Pancreas (tissue), 10 donors: ENCODE measurements at regions not wholly inside any gene's neighbourhood (a gene's known extent, or its start where the extent isn't known, plus 50 kb on each side); places are given as distances from the start of the nearest gene placed in this dataset.

Source experiments
- ATAC-seq, 4 donors: fragments of 200-7000 bp; cut with Tn5 transposase; one replicate each; pipeline versions ENCODE4 v1.8.0 to v1.9.1; 2020; ENCODE audit warnings: mild to moderate bottlenecking in 4 of 4, moderate library complexity in 4 of 4
- DNase-seq, 6 donors: peaks; one replicate each; pipeline ENCODE4 v3.0.0-alpha.2; 2020
- FAIRE-seq: peaks from 2 replicates; lab custom pipeline; 2012; peaks lifted over from hg19 to GRCh38; lab: Jason Lieb, UNC
- H3K27ac ChIP-seq, 4 donors: fragments of 200-600 bp; sonication (generic); 1 replicate in 3 of 4; 2 replicates in 1 of 4; pipeline versions ENCODE4 v1.5.0 to v1.8.0; 2020
- H3K27me3 ChIP-seq, 4 donors: fragments of 200-600 bp; one replicate each; pipeline ENCODE4 v1.8.0; 2021
- H3K36me3 ChIP-seq, 3 donors: fragments of 200-600 bp; sonication (generic) in 1 of 3; one replicate each; pipeline versions ENCODE4 v1.5.0 to v1.8.0; 2020 to 2021
- H3K4me1 ChIP-seq, 3 donors: fragments of 200-600 bp; one replicate each; pipeline ENCODE4 v1.8.0; 2021
- H3K4me3 ChIP-seq, 4 donors: fragments of 200-600 bp; sonication (generic) in 2 of 4; one replicate each; pipeline versions ENCODE4 v1.5.0 to v1.8.0; 2020 to 2021
- H3K9me3 ChIP-seq, 4 donors: fragments of 200-600 bp; one replicate each; pipeline ENCODE4 v1.8.0; 2021
- CTCF ChIP-seq, 4 donors: fragments of 200-600 bp; sonication (generic) in 3 of 4; IDR thresholded peaks; one replicate each; pipeline versions ENCODE4 v1.5.0 to v1.8.0; 2021; ENCODE audit warnings: antibody characterized with exemption in 4 of 4
- WGBS, 2 donors: extraction: QIAGEN DNeasy Blood & Tissue Kit; methylation state at CpG; one replicate each; pipeline ENCODE4 v1.1.7; 2013; 5-methylcytosine and 5-hydroxymethylcytosine counted together
- intact Hi-C, 3 donors: fragments of 100-400 bp; cut with DNase I; formaldehyde crosslinking; loops; one replicate each; pipeline versions ENCODE4 v1.11.1 to v1.14.2; 2022
- microRNA-seq, 2 donors: library from miRNA; unstranded; fragments of <30 nt; microRNA quantifications; one replicate each; pipeline versions ENCODE4 to v1.1.0, GENCODE V29; 2019 to 2020
- donor health status: healthy with polysubstance abuse.
- donor health status: DM: no; HTN: no; CAD: no; lungs with moderate emphysema.
- donor health status: DM: no; HTN: no; CAD: no.
- donor health status: control.
- donor health status: control.
- donor health status: Bipolar disorder and iron deficiency.
- donor health status: DM: yes; HTN: yes; CAD: no.
- donor health status: DM: no; HTN: no; CAD: no.
- donor health status: DM: no; HTN: no; CAD: no.
- donor health status: DM: yes; HTN: yes; CAD: no.

GRCh38 chr3:67311440-67311839 lies 313.3 kb downstream of the KBTBD8 start:
- DNase-seq (no peak), ATAC-seq (no peak), FAIRE-seq (no peak)
- no peaks in the 10 kb centered on the region for H3K27me3 ChIP-seq
- 84 to 94% methylated on average over 4 of the region's 4 CpGs for WGBS, 2 donors
- no peaks in the 10 kb centered on the region for H3K4me1 ChIP-seq
- no peak overlapping the region for H3K4me3 ChIP-seq
- intact Hi-C loops = no loop called here
- H3K9me3 ChIP-seq = no peaks in the 10 kb centered on the region
- no peak for TF ChIP-seq CTCF (IDR thresholded peaks at IDR 0.05)
- no peak overlapping the region for H3K27ac ChIP-seq
- no peaks in the 10 kb centered on the region for H3K36me3 ChIP-seq

- H3K4me3 ChIP-seq = no peak overlapping the region
- no peaks in the 10 kb centered on the region for H3K9me3 ChIP-seq
- H3K27me3 ChIP-seq = no peaks in the 10 kb centered on the region
- no peak for DNase-seq
- WGBS, 2 donors = 30 to 37% methylated on average over 3 of the region's 3 CpGs
- no peak for TF ChIP-seq CTCF (IDR thresholded peaks at IDR 0.05)
- H3K27ac ChIP-seq = no peak overlapping the region
- intact Hi-C loops = no loop called here
- no peak for FAIRE-seq
- no peaks in the 10 kb centered on the region for H3K36me3 ChIP-seq
- no peaks in the 10 kb centered on the region for H3K4me1 ChIP-seq
- ATAC-seq = no peak
Measured at GRCh38 chr3:67312155-67312554, 314.0 kb downstream of the KBTBD8 start.

GRCh38 chr3:67318162-67318561 lies 320.1 kb downstream of the KBTBD8 start:
- intact Hi-C loops = no loop called here
- Histone ChIP-seq H3K27ac (no peak overlapping the region), H3K9me3 (no peaks in the 10 kb centered on the region), H3K4me1 (no peaks in the 10 kb centered on the region), H3K4me3 (no peak overlapping the region), H3K36me3 (no peaks in the 10 kb centered on the region), H3K27me3 (no peaks in the 10 kb centered on the region)
- no peak for TF ChIP-seq CTCF (IDR thresholded peaks at IDR 0.05)
- ATAC-seq (peak in 2 of 4 donors; percentile 22 to 34), DNase-seq (no peak), FAIRE-seq (no peak)
- 6 to 22% methylated on average over 2 of the region's 2 CpGs for WGBS, 2 donors

- intact Hi-C loops = no loop called here
- Histone ChIP-seq H3K36me3 (no peaks in the 10 kb centered on the region), H3K4me3 (no peak overlapping the region), H3K9me3 (no peaks in the 10 kb centered on the region), H3K27ac (no peak overlapping the region), H3K27me3 (no peaks in the 10 kb centered on the region), H3K4me1 (no peaks in the 10 kb centered on the region)
- FAIRE-seq (no peak), ATAC-seq (no peak), DNase-seq (no peak)
- TF ChIP-seq CTCF (IDR thresholded peaks at IDR 0.05) = no peak
Measured at GRCh38 chr3:67324554-67324953, 326.4 kb downstream of the KBTBD8 start.

Small RNAs in the stretch of these regions (microRNA-seq; reads per million reads assigned to microRNA genes)
- 0 reads per million in 2 donors for gene MIR4272
